Kidney (tissue), 13 donors: ENCODE measurements at regions not wholly inside any gene's neighbourhood (a gene's known extent, or its start where the extent isn't known, plus 50 kb on each side); places are given as distances from the start of the nearest gene placed in this dataset.

ENCODE experiments used
- DNase-seq, 5 donors: peaks; one replicate each; pipeline ENCODE4 v3.0.0-alpha.2; 2013 to 2020
- FAIRE-seq: peaks from 2 replicates; lab custom pipeline; 2012; peaks lifted over from hg19 to GRCh38; lab: Jason Lieb, UNC
- H3K27ac ChIP-seq, 2 donors: one replicate each; pipeline ENCODE4 v1.7.0; 2013; ENCODE audit warnings: low read depth in 2 of 2, low read length in 2 of 2, inconsistent platforms in 1 of 2
- H3K27me3 ChIP-seq: one replicate; pipeline ENCODE4 v1.7.1; 2013; ENCODE audit warnings: low read length, inconsistent platforms; ENCODE audit not compliant: control insufficient read depth, insufficient read depth
- H3K36me3 ChIP-seq, 3 donors: one replicate each; pipeline versions ENCODE4 v1.7.0 to v1.7.1; 2013; ENCODE audit warnings: low read length in 3 of 3, control low read depth in 1 of 3, inconsistent platforms in 1 of 3; ENCODE audit not compliant: insufficient read depth in 3 of 3, control insufficient read depth in 2 of 3
- H3K4me1 ChIP-seq, 3 donors: one replicate each; pipeline versions ENCODE4 v1.7.0 to v1.7.1; 2013; ENCODE audit warnings: low read length in 3 of 3, inconsistent platforms in 1 of 3, low read depth in 1 of 3; ENCODE audit not compliant: control insufficient read depth in 2 of 3, insufficient read depth in 2 of 3
- H3K4me3 ChIP-seq, 3 donors: one replicate each; pipeline versions ENCODE4 v1.7.0 to v1.8.1; 2013; ENCODE audit warnings: low read length in 3 of 3, control low read depth in 1 of 3, inconsistent platforms in 1 of 3
- H3K9ac ChIP-seq, 3 donors: one replicate each; pipeline versions ENCODE4 v1.7.0 to v1.7.1; 2013; ENCODE audit warnings: low read length in 3 of 3, control low read depth in 1 of 3, inconsistent platforms in 1 of 3
- H3K9me3 ChIP-seq, 3 donors: one replicate each; pipeline versions ENCODE4 v1.7.0 to v1.7.1; 2013; ENCODE audit warnings: low read length in 3 of 3, control low read depth in 1 of 3, inconsistent platforms in 1 of 3; ENCODE audit not compliant: control insufficient read depth in 2 of 3, insufficient read depth in 1 of 3
- CTCF ChIP-seq: IDR thresholded peaks from 3 replicates; pipeline ENCODE4 v1.5.1; 2012; ENCODE audit warnings: mild to moderate bottlenecking, moderate library complexity, borderline replicate concordance; ENCODE audit not compliant: insufficient read depth; ENCODE audit errors: extremely low read depth
- intact Hi-C: fragments of 100-400 bp; cut with DNase I; formaldehyde crosslinking; loops from one replicate; pipeline ENCODE4 v1.11.1; 2022
- donor health status: control.
- donor health status: control.
- donor health status: control.
- donor health status: control.
- donor health status: control.
- donor health status: DM: yes; HTN: yes; CAD: no.
- donor health status: Normal renal cell carcinoma (clear cell type).

- no peak for DNase-seq
- FAIRE-seq, result no peak
- Histone ChIP-seq H3K9me3 (no peaks in the 10 kb centered on the region), H3K27me3 (no peaks in the 10 kb centered on the region), H3K4me3 (no peak overlapping the region), H3K4me1 (no peaks in the 10 kb centered on the region), H3K36me3 (no peaks in the 10 kb centered on the region), H3K9ac (no peak overlapping the region), H3K27ac (no peak overlapping the region)
- TF ChIP-seq CTCF, result no peak
- intact Hi-C loops, result no loop called here
Measured at GRCh38 chr7:52791176-52791700, 244.2 kb upstream of the POM121L12 start.

GRCh38 chr7:52786174-52786573, 249.3 kb upstream of the POM121L12 start:
- no peak overlapping the region for H3K4me3 ChIP-seq
- TF ChIP-seq CTCF, result no peak
- H3K9ac ChIP-seq, result no peak overlapping the region
- no peaks in the 10 kb centered on the region for H3K27me3 ChIP-seq
- DNase-seq (no peak), FAIRE-seq (no peak)
- no peak overlapping the region for H3K27ac ChIP-seq
- peaks cover 0 to 3% (median 0%) of the 10 kb centered on the region in 3 donors for H3K4me1 ChIP-seq
- no peaks in the 10 kb centered on the region for H3K36me3 ChIP-seq
- no peaks in the 10 kb centered on the region for H3K9me3 ChIP-seq
- intact Hi-C loops, result no loop called here

GRCh38 chr7:52782348-52782747, 253.1 kb upstream of the POM121L12 start:
- Histone ChIP-seq H3K36me3 (no peaks in the 10 kb centered on the region), H3K27ac (no peak overlapping the region), H3K4me1 (peaks cover 0 to 3% (median 0%) of the 10 kb centered on the region in 3 donors), H3K4me3 (no peak overlapping the region), H3K27me3 (no peaks in the 10 kb centered on the region), H3K9me3 (no peaks in the 10 kb centered on the region), H3K9ac (no peak overlapping the region)
- DNase-seq (no peak), FAIRE-seq (no peak)
- TF ChIP-seq CTCF, result no peak
- intact Hi-C loops, result no loop called here

GRCh38 chr7:52781250-52781649, 254.2 kb upstream of the POM121L12 start:
- Histone ChIP-seq H3K9me3 (no peaks in the 10 kb centered on the region), H3K4me1 (peaks cover 0 to 3% (median 0%) of the 10 kb centered on the region in 3 donors), H3K4me3 (no peak overlapping the region), H3K36me3 (no peaks in the 10 kb centered on the region), H3K27me3 (no peaks in the 10 kb centered on the region), H3K27ac (peak overlapping the region; percentile 32 to 35), H3K9ac (no peak overlapping the region)
- intact Hi-C loops, result no loop called here
- DNase-seq, result no peak
- no peak for TF ChIP-seq CTCF
- no peak for FAIRE-seq
